Superior temporal gyrus (tissue), 1 donor: ENCODE measurements at regions not wholly inside any gene's neighbourhood (a gene's known extent, or its start where the extent isn't known, plus 50 kb on each side); places are given as distances from the start of the nearest gene placed in this dataset.

Experiments
- DNase-seq: peaks from one replicate; pipeline ENCODE4 v3.0.0-alpha.2; 2016; ENCODE audit errors: extremely low spot score

DNA sequence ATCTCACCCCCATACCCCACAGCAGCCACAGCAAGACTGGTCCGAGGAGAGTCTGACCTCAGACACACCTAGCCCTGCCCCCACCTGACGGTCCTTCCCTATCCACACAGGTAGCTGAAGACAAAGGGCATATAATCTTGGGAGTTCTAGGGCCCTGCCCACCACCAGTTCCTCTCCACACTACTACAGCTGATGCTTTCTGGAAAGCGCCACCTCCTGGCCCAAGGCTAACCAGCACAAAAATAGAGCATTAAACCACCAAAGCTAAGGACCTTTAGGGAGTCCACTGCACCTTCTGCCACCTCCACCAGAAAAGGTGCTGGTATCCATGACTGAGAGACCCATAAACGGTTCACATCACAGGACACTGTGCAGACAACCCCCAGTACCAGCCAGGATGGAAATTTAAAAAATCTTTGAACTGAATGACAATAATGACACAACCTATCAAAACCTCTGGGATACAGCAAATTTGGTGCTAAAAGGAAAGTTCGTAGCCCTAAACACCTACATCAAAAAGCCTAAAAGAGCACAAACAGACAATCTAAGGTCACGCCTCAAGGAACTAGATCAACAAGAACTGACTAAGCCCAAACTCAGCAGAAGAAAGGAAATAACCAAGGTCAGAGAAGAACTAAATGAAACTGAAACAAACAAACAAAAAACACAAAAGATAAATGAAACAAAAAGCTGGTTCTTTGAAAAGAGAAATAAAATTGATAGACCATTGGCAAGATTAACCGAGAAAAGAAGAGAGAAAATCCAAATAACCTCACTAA lies 122.1 kb upstream of the TPRG1 start:
- DNase-seq = no peak

DNA sequence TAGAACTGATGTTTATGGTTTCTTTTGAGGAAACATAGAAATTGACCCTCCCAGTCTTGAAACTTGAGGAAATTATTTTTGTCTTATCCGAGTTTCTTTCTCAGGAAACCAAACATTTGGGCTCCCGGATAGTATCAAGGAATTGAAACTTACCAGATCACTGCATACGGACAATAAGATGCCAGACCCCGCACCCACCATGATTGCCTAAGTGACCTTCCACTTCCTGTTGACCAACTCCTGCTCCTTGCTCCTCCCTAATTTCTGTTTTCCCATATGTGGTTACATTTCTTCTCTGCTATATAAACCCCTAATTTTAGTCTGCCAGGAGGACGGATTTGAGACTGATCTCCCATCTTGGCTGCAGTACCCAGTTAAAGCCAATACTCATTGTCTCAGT lies 118.4 kb upstream of the TPRG1 start:
- no peak for DNase-seq

DNA sequence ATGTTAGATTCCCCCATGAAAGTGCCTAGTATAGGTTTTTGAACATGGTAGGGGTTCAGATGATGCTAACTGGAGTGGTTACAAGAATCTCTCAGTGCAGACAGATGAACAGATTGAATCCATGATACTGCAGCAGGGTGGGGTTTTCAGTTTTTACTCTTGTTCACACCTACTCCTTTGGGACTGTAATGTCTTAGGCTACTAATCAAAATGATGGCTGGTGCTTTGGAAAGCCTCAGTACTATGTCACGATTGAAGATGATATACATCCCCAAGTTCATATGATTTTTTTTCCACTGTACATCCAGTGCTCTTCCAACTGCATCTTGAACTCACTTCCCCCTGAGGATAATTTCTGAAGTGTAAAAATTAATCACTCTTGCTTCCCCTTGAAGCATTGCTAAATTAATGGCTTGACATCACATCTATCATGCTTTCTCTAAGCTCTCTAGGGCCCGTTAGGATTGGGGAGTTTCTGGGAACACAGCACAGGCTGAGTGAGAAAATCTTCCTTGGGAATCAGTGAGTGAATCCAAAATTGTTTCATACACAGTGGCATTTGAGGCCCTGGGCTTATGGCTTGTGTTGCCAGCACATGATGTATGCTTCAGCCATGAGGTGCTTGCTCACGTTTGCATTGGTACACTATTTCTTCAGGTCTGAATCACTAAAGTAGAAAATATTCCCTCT lies 115.0 kb upstream of the TPRG1 start:
- no peak for DNase-seq

DNA sequence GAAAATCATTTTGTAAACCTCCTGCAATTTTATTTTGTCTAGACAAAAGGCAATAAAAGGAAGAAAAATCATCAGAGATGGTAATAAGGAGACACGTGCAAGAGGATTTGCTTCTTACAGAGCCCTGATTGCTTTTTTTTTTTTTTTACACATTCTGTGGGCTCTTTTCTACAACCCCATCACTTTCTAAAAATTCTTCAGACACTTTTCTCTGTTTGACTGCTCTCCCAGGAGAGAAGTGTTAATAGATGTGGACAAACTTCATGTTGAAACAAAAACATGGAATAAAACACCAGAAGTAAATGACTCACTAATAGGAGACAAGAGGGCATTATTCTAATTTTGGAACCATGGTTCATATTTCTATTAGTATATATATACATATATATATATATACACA lies 114.4 kb upstream of the TPRG1 start:
- no peak for DNase-seq

DNA sequence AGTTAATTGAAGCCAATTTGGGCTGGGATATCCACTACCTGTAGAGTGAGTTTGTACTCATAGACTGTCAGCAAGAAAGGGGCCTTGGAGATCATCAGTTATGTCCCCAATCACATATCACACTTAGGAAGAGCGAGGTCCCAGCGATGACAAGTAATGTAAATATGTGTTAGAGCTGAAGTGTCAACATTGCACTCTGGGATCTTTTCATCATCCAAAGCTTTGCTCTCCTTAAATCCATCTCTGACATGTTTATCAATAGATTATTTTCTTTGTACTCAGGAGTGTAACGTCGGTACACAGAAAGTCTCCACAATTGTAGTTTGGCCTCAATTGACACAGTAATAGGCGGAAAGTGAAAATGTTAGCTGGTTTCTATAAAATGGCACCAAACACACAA lies 113.7 kb upstream of the TPRG1 start:
- DNase-seq = no peak

DNA sequence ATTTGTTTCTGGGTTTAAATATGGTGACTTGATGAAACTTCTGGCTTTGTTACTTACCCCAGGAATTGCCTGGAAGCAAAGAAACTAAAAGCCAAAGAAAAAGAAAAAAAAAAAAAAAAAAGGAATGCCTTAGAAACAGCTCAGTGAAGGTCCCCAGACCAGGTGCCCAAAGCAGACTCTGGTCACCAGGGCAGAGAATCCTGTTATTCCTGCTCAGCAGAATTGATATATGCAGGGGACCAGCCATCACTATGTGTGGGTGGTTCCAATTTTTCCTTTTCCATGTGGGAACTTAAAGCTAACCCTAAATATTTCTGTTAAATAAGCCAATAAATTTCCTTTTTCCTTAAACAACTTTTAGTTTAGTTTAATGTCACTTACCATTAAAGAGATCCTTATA lies 100.8 kb upstream of the TPRG1 start:
- no peak for DNase-seq

DNA sequence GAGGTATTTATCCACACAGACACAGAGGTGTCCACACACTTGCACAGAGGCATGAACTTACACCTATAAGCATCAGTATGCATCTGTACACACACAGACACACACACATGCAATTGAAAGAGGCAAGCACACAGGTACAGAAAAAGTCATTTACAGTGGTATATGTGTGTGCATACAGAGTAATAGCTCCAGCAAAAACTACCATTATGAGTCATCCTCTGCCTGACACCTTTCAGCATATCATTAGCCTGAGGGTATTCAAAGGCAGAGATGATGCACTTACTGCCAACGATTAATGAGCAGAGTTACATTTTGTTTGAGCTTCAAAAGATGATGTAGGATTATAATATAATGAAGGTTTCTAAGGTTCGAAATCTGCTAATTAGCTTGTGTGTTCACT lies 100.3 kb upstream of the TPRG1 start:
- DNase-seq = no peak

DNA sequence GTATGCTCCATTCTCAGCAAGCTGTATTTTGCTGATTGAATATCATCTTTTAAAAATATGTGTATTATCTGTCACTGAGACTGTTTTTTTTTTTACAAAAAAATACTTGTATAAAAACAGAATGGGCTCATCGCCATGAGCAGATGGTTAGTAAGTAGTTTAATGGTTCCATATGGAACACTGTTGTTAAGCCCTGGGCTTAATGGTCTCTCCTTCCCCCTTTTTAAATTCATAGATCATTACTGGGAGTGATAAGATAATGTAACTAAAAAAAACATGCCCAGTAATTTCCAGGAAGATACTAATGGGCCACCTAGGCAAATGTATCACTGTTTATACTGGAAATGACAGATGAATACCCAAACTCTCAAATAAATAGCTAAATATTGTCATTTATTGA lies 95.3 kb upstream of the TPRG1 start:
- DNase-seq = no peak

DNA sequence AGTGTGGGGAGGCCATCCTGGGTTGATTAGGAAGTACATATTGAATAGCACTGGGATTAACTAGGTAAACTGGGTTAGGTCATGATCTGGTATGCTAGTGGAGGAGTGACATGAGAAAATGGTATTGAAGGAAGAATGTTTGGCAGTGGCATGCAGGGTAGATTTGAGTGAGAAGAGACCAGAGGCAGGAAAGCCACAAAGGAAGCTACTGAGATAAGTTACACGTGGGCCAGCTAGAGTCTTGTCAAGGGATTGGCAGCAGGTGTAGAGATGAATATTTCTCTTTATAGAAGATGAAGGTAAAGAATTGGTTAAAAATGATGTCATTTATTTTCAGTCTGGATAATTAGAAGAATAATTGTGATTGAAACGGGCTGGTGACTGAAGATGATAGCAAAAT lies 91.0 kb upstream of the TPRG1 start:
- no peak for DNase-seq

DNA sequence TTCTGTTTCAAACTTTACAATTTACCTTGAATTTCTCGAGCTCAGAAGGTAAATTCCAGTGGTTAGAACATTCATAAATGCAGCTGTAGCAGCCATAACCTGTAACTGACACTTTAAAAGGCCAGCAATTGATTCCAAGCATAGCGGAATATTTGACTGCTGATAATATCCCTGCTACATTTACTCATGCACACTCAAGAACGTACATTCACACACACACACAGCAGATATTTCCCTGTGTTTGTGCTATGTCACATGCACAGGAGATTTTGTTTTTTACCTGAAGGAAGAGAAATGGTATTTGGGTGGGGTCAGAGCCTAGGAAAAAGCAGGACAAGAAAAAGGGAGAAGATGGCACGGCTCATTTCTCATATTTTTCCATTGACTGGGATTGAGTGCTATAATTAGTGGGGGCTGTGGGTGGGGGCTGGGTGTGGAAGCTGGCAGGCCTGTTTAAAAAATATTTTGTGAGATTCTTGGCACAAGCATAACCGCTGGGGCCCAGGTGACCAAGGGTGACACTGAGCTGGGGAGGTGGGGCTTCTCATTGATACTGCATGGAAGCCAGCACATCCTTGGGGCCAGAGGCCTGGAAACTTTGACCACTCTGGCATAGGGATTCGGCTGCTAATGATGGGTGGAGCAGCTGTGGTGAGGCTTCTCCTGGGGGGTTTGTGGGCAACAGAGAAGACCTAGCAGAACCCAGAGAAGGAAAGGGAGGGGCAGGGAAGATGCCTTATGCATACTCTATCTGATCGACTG lies 88.9 kb upstream of the TPRG1 start:
- DNase-seq = no peak

DNA sequence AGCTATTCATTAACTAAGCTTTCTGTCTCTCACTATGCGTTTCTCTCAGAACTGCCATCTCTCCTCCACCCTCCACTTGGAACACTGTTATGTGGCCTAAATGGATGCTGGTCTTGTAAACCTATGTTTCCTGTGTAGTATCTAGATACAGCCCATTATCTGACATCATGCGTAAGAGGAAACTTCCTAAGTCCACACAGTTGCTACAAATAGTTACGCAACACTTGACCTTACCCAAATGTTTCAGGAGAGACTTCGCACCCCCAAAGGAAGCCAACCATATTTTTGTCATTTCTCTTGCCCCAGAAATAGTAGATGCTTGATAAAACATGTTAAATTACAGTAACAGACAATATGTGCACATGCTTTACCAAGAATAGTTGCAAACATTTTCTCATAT lies 87.2 kb upstream of the TPRG1 start:
- DNase-seq = no peak

DNA sequence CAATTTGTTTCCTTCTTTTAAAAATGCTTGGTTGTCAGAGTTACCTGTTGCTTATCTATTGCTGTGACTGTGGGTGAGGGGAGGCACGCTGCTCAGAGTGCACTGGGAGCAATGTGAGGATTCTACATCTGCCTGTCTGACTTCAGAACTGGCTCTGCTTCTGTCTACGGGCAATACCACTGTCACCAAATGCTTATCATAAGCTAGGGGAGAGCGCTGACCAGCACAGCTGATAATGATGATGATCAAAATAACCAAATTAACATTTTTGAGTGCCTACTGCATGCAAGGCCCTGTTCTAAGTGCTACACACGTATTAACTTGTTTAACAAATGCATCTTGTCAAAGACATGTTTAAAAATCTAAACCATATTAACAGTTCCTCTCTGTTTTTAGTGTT lies 79.2 kb upstream of the TPRG1 start:
- DNase-seq = no peak

DNA sequence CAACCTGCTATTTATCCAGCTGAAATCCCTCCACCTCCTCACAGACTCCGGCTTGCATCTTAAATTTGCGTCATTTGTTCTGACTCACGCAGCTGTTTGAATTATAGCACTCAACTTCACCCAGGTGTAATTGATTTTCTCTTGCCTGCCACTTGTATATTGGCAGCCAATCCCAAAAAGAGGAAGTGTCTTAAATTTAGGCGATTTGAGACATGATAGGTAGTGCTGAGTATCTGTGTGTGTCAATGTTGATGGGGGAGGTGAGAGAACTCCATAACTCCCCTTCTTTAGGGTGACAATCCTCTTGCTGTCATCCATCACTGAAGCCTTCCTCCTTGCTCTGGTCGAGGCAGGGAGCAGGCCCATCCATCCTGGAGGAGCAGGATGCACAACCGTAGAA lies 77.2 kb upstream of the TPRG1 start:
- DNase-seq = no peak

DNA sequence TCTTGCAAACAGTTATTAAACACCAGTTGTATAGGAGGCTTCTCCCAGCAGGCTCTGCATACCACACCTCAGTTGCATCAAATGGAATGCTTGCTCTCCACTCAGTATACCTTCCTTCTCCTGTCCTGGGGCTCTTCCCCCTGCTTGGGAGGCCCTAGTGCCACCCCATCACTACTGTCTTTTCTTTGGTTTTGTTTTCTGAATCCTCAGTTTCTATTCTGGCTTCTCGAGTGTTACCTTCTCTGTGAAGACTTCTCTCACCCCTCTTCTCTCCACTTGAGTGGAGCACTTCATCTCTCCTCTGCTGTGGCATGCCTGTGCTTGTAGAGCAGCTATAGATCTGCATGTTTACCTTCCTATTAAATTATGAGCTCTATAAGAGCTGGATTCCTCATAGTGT lies 75.7 kb upstream of the TPRG1 start:
- DNase-seq = no peak

DNA sequence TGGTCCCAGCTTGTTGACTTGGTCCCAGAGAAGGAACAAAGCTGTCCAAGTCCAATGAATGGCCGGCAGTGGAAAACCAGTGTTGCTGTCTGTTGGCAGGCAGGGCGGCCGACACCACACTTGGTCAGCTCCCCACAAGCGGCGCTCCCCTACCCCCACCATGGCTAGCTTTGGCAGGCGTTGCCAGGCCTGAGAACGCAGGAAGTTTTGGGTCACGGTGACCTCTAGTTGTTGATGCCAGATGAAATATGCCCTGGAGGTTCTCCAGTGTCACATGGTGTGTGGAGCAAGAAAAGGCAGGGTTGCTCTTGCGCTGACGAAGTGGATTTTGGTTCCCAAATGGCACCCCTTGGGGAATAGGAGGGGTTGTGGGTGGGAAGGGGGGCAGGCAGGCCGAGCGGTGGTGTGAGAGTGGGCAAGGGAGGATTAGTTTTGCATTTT lies 72.7 kb upstream of the TPRG1 start:
- DNase-seq = no peak

DNA sequence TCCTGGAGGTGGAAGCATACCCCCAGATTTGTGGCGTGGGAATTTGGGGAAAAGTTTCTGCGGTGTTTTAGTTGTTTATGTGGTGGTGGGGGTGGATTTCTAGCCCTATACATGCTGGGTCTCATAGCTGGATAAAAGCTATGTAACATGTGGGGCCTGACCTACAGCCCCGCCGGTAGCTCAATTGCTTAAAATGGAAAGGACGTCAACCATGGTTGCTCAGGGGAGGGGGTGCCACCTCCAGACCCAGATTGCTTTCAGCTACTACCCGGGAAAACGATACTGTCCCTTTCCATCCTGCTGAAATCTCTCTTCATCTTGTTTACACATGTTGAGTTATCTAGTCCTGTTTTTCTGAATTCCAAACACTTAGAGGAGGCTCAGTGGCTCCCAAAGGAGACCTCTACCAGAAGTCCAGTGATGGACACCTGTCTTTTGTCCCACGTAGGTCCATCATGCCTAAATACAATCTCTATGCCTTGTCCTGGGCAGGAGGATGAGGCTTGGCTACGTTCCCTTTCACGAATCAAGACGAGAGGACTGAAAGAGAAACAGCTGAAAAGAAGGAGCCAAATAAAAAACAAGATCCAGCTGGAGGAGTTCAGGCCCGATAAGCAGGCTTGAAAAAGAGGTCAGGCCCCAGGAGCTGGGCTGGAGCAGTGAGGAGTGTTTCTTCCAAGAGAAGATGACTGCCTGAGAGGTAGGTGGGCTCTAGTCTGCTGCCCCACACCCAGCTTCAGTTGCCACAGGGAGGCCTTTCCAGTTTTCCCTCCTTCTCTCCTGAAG lies 72.1 kb upstream of the TPRG1 start:
- no peak for DNase-seq

DNA sequence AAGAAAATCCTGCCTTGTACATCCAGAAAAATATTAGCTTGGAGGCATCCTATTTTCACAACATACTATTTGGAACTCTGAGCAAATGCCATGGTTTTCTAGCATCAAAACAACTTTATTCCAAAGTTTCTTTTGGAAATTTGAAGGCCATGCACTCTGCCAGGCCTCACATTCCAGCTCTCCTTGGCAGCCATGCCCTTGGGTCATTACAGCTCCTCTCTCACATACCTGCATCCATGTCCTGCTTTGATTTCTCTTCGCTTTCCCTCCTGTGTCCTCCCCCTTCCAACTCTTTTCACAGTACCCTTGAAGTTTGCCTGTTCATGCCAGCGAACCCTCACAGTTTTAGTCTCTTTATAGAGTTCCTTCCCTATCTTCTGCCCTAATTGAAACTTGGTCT lies 70.9 kb upstream of the TPRG1 start:
- no peak for DNase-seq

DNA sequence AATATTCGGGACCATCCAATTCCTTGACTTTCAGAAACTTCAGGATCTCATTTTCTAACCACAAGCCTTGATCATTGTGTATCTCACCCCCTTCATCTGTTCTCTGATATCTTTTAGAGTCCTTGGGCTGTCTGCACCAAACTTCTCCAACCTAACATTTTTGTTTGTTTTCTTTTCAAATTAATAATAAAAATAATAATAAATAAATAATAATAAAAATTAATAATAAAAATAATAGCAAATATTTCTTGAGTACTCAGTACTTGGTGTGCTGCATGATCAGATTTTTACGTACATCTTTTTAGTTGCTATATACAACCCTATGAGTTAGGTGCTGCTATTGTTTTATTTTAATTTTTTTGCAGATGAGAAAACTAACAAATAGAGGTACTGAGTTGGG lies 70.2 kb upstream of the TPRG1 start:
- DNase-seq = no peak

DNA sequence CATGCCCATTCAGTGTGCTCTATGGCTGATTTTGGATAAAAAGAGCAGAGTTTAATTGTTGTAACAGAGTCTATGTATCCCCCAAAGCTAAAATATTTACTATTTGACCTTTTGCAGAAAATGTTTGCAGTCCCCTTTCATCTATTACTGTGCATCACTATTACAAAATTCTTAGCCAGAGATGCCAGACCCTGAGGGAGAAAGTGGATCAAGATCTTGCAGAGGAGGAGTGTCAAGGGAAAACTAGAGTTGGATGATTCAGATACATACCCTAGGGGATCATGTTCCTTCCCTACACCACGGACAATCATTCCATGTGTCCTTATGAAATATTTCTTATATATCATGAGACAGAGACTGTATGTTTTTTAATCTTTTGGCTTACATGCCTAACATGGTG lies 68.6 kb upstream of the TPRG1 start:
- no peak for DNase-seq

DNA sequence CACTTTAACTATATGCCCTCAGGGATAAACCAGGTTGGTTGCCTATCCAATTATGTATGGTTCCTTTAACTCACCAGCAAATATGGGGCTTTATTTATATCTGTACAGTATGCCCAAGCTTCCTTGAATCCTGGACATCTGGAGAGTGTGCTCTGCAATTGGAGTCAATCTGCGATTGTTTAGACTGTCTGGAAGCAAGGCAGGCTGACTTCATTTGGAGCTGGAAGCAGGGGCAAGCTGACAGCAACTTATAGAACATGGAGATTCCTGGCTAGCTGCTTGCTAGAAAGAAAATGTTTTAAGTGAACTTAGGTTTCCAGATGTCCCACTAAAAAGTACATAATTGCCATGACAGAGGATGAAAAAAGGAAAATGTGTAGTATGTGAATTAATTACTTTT lies 63.7 kb upstream of the TPRG1 start:
- no peak for DNase-seq

DNA sequence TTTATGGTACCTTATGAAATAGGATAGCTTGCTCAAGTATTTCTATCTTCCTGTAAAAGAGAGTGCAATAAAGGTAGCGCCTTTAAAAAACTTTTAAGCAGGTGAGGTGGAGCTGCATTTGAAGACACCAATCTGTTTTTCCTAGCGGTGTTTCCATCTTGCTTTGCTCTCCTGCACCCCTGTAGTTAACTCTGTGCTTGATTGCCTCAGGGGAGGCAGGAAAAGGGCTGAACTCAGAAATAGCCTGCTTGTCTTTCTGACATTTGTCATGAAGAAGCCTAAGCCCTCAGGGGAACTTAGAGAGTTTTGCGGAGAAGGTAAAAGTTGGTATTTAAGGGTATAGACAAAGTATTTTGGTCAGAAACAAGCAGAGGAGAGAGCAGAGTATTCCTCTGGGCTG lies 63.0 kb upstream of the TPRG1 start:
- DNase-seq = no peak

DNA sequence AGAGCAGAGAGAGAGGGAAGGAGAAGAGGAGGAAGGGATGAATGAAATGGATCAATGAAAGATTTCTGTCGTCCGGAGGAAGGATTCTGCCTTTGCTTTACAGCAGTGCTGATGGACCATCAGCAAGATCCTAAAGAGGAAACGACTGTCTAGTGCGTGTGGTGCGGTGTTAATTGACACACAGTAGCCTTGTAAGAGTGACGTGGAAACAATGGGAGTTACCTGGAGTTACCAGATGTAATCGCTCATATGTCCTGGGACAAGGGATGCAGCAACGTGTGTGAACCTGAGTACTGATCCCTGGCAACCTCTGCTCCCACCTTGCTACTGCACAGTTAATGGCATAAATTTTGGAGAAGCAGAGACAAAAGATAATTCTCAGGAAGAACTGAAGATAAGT lies 62.6 kb upstream of the TPRG1 start:
- no peak for DNase-seq
